Heart right ventricle (tissue), 16 donors: ENCODE measurements at regions not wholly inside any gene's neighbourhood (a gene's known extent, or its start where the extent isn't known, plus 50 kb on each side); places are given as distances from the start of the nearest gene placed in this dataset.
A peak's percentile ranks its signal among the peaks of the same experiment; 100 is the strongest.

ENCODE experiments used
- ATAC-seq, 8 donors: fragments of 200-7000 bp; cut with Tn5 transposase; one replicate each; pipeline ENCODE4 v1.9.1; 2020; ENCODE audit warnings: mild to moderate bottlenecking in 8 of 8, moderate library complexity in 8 of 8, moderate number of reproducible peaks in 1 of 8
- DNase-seq, 2 donors: peaks; one replicate each; pipeline ENCODE4 v3.0.0-alpha.2; 2020
- H3K27ac ChIP-seq, 10 donors: fragments of 200-600 bp; sonication (generic) in 2 of 10; one replicate each; pipeline versions ENCODE4 v1.5.0 to v1.8.0; 2020 to 2022; ENCODE audit warnings: mild to moderate bottlenecking in 3 of 10
- H3K27me3 ChIP-seq, 7 donors: fragments of 200-600 bp; one replicate each; pipeline ENCODE4 v1.8.0; 2021 to 2022; ENCODE audit warnings: mild to moderate bottlenecking in 2 of 7
- H3K36me3 ChIP-seq, 9 donors: fragments of 200-600 bp; sonication (generic) in 1 of 9; one replicate each; pipeline versions ENCODE4 v1.5.0 to v1.8.0; 2020 to 2022; ENCODE audit warnings: mild to moderate bottlenecking in 2 of 9
- H3K4me1 ChIP-seq, 9 donors: fragments of 200-600 bp; sonication (generic) in 1 of 9; one replicate each; pipeline versions ENCODE4 v1.5.0 to v1.8.0; 2020 to 2022; ENCODE audit warnings: mild to moderate bottlenecking in 4 of 9
- H3K4me3 ChIP-seq, 10 donors: fragments of 200-600 bp; sonication (generic) in 2 of 10; one replicate each; pipeline versions ENCODE4 v1.5.0 to v1.8.0; 2020 to 2022; ENCODE audit warnings: mild to moderate bottlenecking in 7 of 10, moderate library complexity in 2 of 10
- H3K9me3 ChIP-seq, 11 donors: fragments of 200-600 bp in 10 of 11; sonication (generic) in 2 of 11; one replicate each; pipeline versions ENCODE4 v1.5.0 to v1.8.0; 2013 to 2022; ENCODE audit warnings: mild to moderate bottlenecking in 2 of 11, control low read depth in 1 of 11, moderate library complexity in 1 of 11
- WGBS, 2 donors: extraction: QIAGEN DNeasy Blood & Tissue Kit; methylation state at CpG; one replicate each; pipeline ENCODE4 v1.1.7; 2013; ENCODE audit warnings: inconsistent platforms in 1 of 2; 5-methylcytosine and 5-hydroxymethylcytosine counted together
- intact Hi-C, 10 donors: fragments of 100-400 bp; cut with DNase I; formaldehyde crosslinking; loops; one replicate each; pipeline versions ENCODE4 v1.11.1 to v1.14.2; 2022
- TF ChIP-seq, protein P1 (sequence below), 9 donors: fragments of 200-600 bp; sonication (generic) in 2 of 9; IDR thresholded peaks; one replicate each; pipeline versions ENCODE4 v1.5.0 to v1.8.0; 2021 to 2022; ENCODE audit warnings: antibody characterized with exemption in 9 of 9, mild to moderate bottlenecking in 5 of 9, moderate library complexity in 1 of 9
- donor health status: Arrhythmogenic right ventricular cardiomyopathy.
- donor health status: ischemic (EF 13 %, LVEDD 7.1; RV severe dilation, severe dysfunction).
- donor health status: healthy with polysubstance abuse.
- donor health status: DM: no; HTN: yes; CAD: no.
- donor health status: DM: no; HTN: no; CAD: no.
- donor health status: ischemic (EF 25% LVEDD 6.9; RV normal size, moderate dysfunction).
- donor health status: ischemic (EF 25% LVEDD 5.7; RV mildly dilated, moderate dysfunction).
- donor health status: healthy.
- donor health status: DM: yes; HTN: yes; CAD: no.
- donor health status: Ischemic cardiomyopathy.
- donor health status: ischemic (EF 35%, LVEDD 5.7; RV mildly dilated, moderate dysfunction).
- donor health status: nonischemic (EF 11% LVEDD 7.7; RV severe dilation, severe dysfunction).
- donor health status: DM: yes; HTN: yes; CAD: no.
- donor health status: PGD.
- donor health status: ischemic (EF 29% LVEDD 5.4; RV normal size, mild dysfunction).
- donor health status: nonischemic (EF 23%, LVEDD 6.1; RV moderate dilation, normal function).

GRCh38 chr15:36062357-36062756 is 516.4 kb upstream of the DPH6 start:
- ATAC-seq (peak in 4 of 8 donors; percentile 37 to 75 (median 64)), DNase-seq (no peak)

GRCh38 chr15:36066757-36067156 is 512.7 kb upstream of the CDIN1 start:
- DNase-seq (no peak), ATAC-seq (peak in 1 of 8 donors; percentile 33)
- intact Hi-C loops, result no loop called here
- Histone ChIP-seq H3K27ac (no peak overlapping the region), H3K36me3 (no peaks in the 10 kb centered on the region), H3K4me1 (peaks cover 0 to 7% (median 0%) of the 10 kb centered on the region in 9 donors), H3K9me3 (peaks cover 0 to 8% (median 0%) of the 10 kb centered on the region in 11 donors), H3K4me3 (no peak overlapping the region), H3K27me3 (no peaks in the 10 kb centered on the region)
- TF ChIP-seq, protein P1, sequence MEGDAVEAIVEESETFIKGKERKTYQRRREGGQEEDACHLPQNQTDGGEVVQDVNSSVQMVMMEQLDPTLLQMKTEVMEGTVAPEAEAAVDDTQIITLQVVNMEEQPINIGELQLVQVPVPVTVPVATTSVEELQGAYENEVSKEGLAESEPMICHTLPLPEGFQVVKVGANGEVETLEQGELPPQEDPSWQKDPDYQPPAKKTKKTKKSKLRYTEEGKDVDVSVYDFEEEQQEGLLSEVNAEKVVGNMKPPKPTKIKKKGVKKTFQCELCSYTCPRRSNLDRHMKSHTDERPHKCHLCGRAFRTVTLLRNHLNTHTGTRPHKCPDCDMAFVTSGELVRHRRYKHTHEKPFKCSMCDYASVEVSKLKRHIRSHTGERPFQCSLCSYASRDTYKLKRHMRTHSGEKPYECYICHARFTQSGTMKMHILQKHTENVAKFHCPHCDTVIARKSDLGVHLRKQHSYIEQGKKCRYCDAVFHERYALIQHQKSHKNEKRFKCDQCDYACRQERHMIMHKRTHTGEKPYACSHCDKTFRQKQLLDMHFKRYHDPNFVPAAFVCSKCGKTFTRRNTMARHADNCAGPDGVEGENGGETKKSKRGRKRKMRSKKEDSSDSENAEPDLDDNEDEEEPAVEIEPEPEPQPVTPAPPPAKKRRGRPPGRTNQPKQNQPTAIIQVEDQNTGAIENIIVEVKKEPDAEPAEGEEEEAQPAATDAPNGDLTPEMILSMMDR (IDR thresholded peaks at IDR 0.05), result no peak
- WGBS, 2 donors, result 75 to 84% methylated on average over 3 of the region's 3 CpGs

More at GRCh38 chr15:36062357-36062756, 516.4 kb upstream of the DPH6 start:
- Histone ChIP-seq H3K27me3 (no peaks in the 10 kb centered on the region), H3K36me3 (no peaks in the 10 kb centered on the region), H3K27ac (no peak overlapping the region), H3K4me1 (peaks cover 0 to 7% (median 0%) of the 10 kb centered on the region in 9 donors), H3K4me3 (no peak overlapping the region), H3K9me3 (peaks cover 0 to 7% (median 0%) of the 10 kb centered on the region in 11 donors)
- WGBS, 2 donors, result 47 to 49% methylated on average over 4 of the region's 4 CpGs
- intact Hi-C loops, result no loop called here
- TF ChIP-seq, protein P1 (IDR thresholded peaks at IDR 0.05), result no peak

DNA sequence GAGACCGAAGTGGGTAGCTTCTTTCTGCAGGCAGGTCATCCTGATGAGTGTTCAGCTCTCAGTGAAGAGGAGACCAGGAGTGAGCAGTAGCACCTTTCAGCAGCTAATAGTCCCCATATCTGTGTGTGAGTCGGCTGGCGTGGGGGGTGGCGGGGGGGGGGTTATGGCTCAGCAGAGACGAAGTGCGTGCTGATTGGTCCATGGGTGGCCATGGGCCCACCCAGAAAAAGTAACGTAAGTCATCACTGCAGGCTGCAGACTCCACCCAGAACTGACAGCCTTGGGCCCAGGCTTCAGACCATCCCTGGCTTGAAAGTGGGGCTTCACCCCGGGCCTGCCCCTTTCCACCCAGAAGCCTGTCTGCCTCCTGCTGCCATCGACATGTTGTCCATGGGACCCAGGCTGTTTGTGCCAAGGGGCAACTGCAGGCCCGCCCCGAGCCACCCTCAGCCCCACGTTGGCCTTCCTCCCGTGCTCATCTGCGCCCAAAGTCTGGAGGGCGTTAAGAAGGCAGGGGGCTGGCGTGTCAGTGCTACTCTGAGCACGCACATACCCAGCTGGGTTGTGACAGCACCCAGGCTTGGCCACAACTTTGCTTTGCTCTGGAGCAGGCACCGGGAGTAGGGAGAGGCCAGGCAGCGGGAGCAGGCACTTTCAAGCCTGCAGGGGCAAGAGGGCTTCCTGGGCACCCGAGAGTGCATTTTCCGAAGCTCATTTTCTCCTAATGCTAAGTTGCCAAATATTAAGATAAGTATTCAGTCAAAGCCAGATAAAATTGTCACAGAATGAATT is 511.7 kb upstream of the CDIN1 start:
- H3K27me3 ChIP-seq, result no peaks in the 10 kb centered on the region
- H3K9me3 ChIP-seq, result peaks cover 0 to 8% (median 0%) of the 10 kb centered on the region in 11 donors
- peaks cover 0 to under 1% (median 0%) of the 10 kb centered on the region in 9 donors for H3K4me1 ChIP-seq
- DNase-seq (peak in 1 of 2 donors; percentile 5), ATAC-seq (no peak)
- H3K36me3 ChIP-seq, result no peaks in the 10 kb centered on the region
- intact Hi-C loops, result no loop called here
- 92 to 95% methylated on average over 21 of the region's 21 CpGs for WGBS, 2 donors
- H3K27ac ChIP-seq, result no peak overlapping the region
- TF ChIP-seq, protein P1 (IDR thresholded peaks at IDR 0.05), result no peak
- H3K4me3 ChIP-seq, result no peak overlapping the region

GRCh38 chr15:36075333-36075732 is 504.1 kb upstream of the CDIN1 start:
- Histone ChIP-seq H3K27me3 (no peaks in the 10 kb centered on the region), H3K4me3 (no peak overlapping the region), H3K4me1 (no peaks in the 10 kb centered on the region), H3K27ac (no peak overlapping the region), H3K36me3 (no peaks in the 10 kb centered on the region), H3K9me3 (peaks cover 0 to 9% (median 0%) of the 10 kb centered on the region in 11 donors)
- ATAC-seq (no peak), DNase-seq (no peak)
- TF ChIP-seq, protein P1 (IDR thresholded peaks at IDR 0.05), result no peak
- intact Hi-C loops, result no loop called here
